ENCODE measurements at regions not wholly inside any gene's neighbourhood (a gene's known extent, or its start where the extent isn't known, plus 50 kb on each side); places are given as distances from the start of the nearest gene placed in this dataset.

- DNase-seq (ENCODE audit: low read depth in 3 of 3): no peak
Observed at GRCh38 chr13:74674720-74675119, 540.5 kb upstream of the KLF12 start.

GRCh38 chr13:74669149-74669548 is 534.9 kb upstream of the KLF12 start:
- no peak for DNase-seq (ENCODE audit: low read depth in 3 of 3)

GRCh38 chr13:74667656-74668203 is 533.5 kb upstream of the KLF12 start:
- DNase-seq (ENCODE audit: low read depth in 3 of 3): no peak

GRCh38 chr13:74662905-74663304 is 528.7 kb upstream of the KLF12 start:
- DNase-seq (ENCODE audit: low read depth in 3 of 3): no peak

GRCh38 chr13:74661851-74662250 is 527.6 kb upstream of the KLF12 start:
- no peak for DNase-seq (ENCODE audit: low read depth in 3 of 3)

- no peak for DNase-seq (ENCODE audit: low read depth in 3 of 3)
Observed at GRCh38 chr13:74657765-74658164, 523.6 kb upstream of the KLF12 start.

GRCh38 chr13:74651121-74651520 is 516.9 kb upstream of the KLF12 start:
- DNase-seq (ENCODE audit: low read depth in 3 of 3): no peak

GRCh38 chr13:74647991-74648390 is 513.8 kb upstream of the KLF12 start:
- no peak for DNase-seq (ENCODE audit: low read depth in 3 of 3)

GRCh38 chr13:74647211-74647610 is 513.0 kb upstream of the KLF12 start:
- DNase-seq (ENCODE audit: low read depth in 3 of 3): no peak

- no peak for DNase-seq (ENCODE audit: low read depth in 3 of 3)
Observed at GRCh38 chr13:74646091-74646490, 511.9 kb upstream of the KLF12 start.

GRCh38 chr13:74645586-74645985 is 511.4 kb upstream of the KLF12 start:
- no peak for DNase-seq (ENCODE audit: low read depth in 3 of 3)

- no peak for DNase-seq (ENCODE audit: low read depth in 3 of 3)
Observed at GRCh38 chr13:74644229-74644628, 510.0 kb upstream of the KLF12 start.

GRCh38 chr13:74641586-74641985 is 507.4 kb upstream of the KLF12 start:
- DNase-seq (ENCODE audit: low read depth in 3 of 3): no peak

GRCh38 chr13:74633734-74634133 is 499.5 kb upstream of the KLF12 start:
- no peak for DNase-seq (ENCODE audit: low read depth in 3 of 3)

GRCh38 chr13:74629985-74630384 is 495.8 kb upstream of the KLF12 start:
- DNase-seq (ENCODE audit: low read depth in 3 of 3): no peak

GRCh38 chr13:74625541-74625940 is 491.3 kb upstream of the KLF12 start:
- no peak for DNase-seq (ENCODE audit: low read depth in 3 of 3)

- no peak for DNase-seq (ENCODE audit: low read depth in 3 of 3)
Observed at GRCh38 chr13:74623761-74624160, 489.6 kb upstream of the KLF12 start.

- no peak for DNase-seq (ENCODE audit: low read depth in 3 of 3)
Observed at GRCh38 chr13:74622284-74622683, 488.1 kb upstream of the KLF12 start.

GRCh38 chr13:74620711-74621110 is 486.5 kb upstream of the KLF12 start:
- DNase-seq (ENCODE audit: low read depth in 3 of 3): no peak

GRCh38 chr13:74620308-74620707 is 486.1 kb upstream of the KLF12 start:
- no peak for DNase-seq (ENCODE audit: low read depth in 3 of 3)

- no peak for DNase-seq (ENCODE audit: low read depth in 3 of 3)
Observed at GRCh38 chr13:74597526-74597925, 463.3 kb upstream of the KLF12 start.

GRCh38 chr13:74596691-74597090 is 462.5 kb upstream of the KLF12 start:
- no peak for DNase-seq (ENCODE audit: low read depth in 3 of 3)

- no peak for DNase-seq (ENCODE audit: low read depth in 3 of 3)
Observed at GRCh38 chr13:74593688-74594087, 459.5 kb upstream of the KLF12 start.

- DNase-seq (ENCODE audit: low read depth in 3 of 3): no peak
Observed at GRCh38 chr13:74586847-74587246, 452.6 kb upstream of the KLF12 start.

GRCh38 chr13:74576420-74576819 is 442.2 kb upstream of the KLF12 start:
- no peak for DNase-seq (ENCODE audit: low read depth in 3 of 3)

All from stimulated activated CD4-positive, alpha-beta T cell treated with anti-CD3 and anti-CD28 coated beads, TNF-alpha, amount 100 ng/mL, for 48 hours (primary cell).